ENCODE measurements at regions not wholly inside any gene's neighbourhood (a gene's known extent, or its start where the extent isn't known, plus 50 kb on each side); places are given as distances from the start of the nearest gene placed in this dataset.
"Not testable (repeated sequence)": the region's sequence is repeated elsewhere in the genome, so short reads cannot be mapped to it uniquely, and the experiment has no call there.

GRCh38 chr13:84741253-84741652 is 859.0 kb upstream of the SLITRK1 start:
- DNase-seq: peak; percentile 5

- no peak for DNase-seq
Observed at GRCh38 chr13:84739021-84739420, 856.7 kb upstream of the SLITRK1 start.

GRCh38 chr13:84737661-84738060 is 855.4 kb upstream of the SLITRK1 start:
- DNase-seq: no peak

GRCh38 chr13:84730376-84730775 is 848.1 kb upstream of the SLITRK1 start:
- no peak for DNase-seq

GRCh38 chr13:84705982-84706710 is 823.9 kb upstream of the SLITRK1 start:
- no peak for DNase-seq

- no peak for DNase-seq
Observed at GRCh38 chr13:84702174-84702573, 819.9 kb upstream of the SLITRK1 start.

GRCh38 chr13:84697591-84697990 is 815.3 kb upstream of the SLITRK1 start:
- DNase-seq: not testable (repeated sequence)

- no peak for DNase-seq
Observed at GRCh38 chr13:84686973-84687372, 804.7 kb upstream of the SLITRK1 start.

- DNase-seq: no peak
Observed at GRCh38 chr13:84686458-84686857, 804.2 kb upstream of the SLITRK1 start.

GRCh38 chr13:84684804-84685203 is 802.5 kb upstream of the SLITRK1 start:
- DNase-seq: no peak

GRCh38 chr13:84684048-84684662 is 801.9 kb upstream of the SLITRK1 start:
- no peak for DNase-seq

- no peak for DNase-seq
Observed at GRCh38 chr13:84683448-84683847, 801.2 kb upstream of the SLITRK1 start.

GRCh38 chr13:84677836-84678235 is 795.6 kb upstream of the SLITRK1 start:
- DNase-seq: no peak

GRCh38 chr13:84672616-84673015 is 790.3 kb upstream of the SLITRK1 start:
- DNase-seq: no peak

GRCh38 chr13:84670245-84670644 is 788.0 kb upstream of the SLITRK1 start:
- DNase-seq: no peak

GRCh38 chr13:84668637-84669036 is 786.4 kb upstream of the SLITRK1 start:
- no peak for DNase-seq

GRCh38 chr13:84662491-84662890 is 780.2 kb upstream of the SLITRK1 start:
- DNase-seq: no peak

- no peak for DNase-seq
Observed at GRCh38 chr13:84661718-84662117, 779.4 kb upstream of the SLITRK1 start.

GRCh38 chr13:84659359-84659661 is 777.0 kb upstream of the SLITRK1 start:
- no peak for DNase-seq

- peak; percentile 1 for DNase-seq
Observed at GRCh38 chr13:84658491-84659358, 776.5 kb upstream of the SLITRK1 start.

- no peak for DNase-seq
Observed at GRCh38 chr13:84655677-84656076, 773.4 kb upstream of the SLITRK1 start.

- no peak for DNase-seq
Observed at GRCh38 chr13:84654654-84655275, 772.5 kb upstream of the SLITRK1 start.

All from tongue (tissue), 1 donor.